ENCODE measurements at regions not wholly inside any gene's neighbourhood (a gene's known extent, or its start where the extent isn't known, plus 50 kb on each side); places are given as distances from the start of the nearest gene placed in this dataset.

- Histone ChIP-seq H3K27me3 (no peaks in the 10 kb centered on the region), H3K4me1 (no peaks in the 10 kb centered on the region), H3K36me3 (no peaks in the 10 kb centered on the region), H3K27ac (no peak overlapping the region), H3K9me3 (no peaks in the 10 kb centered on the region), H3K4me3 (no peak overlapping the region)
- DNase-seq (no peak), ATAC-seq (no peak)
- no peak for TF ChIP-seq POLR2A (IDR thresholded peaks at IDR 0.05)
- TF ChIP-seq CTCF (IDR thresholded peaks at IDR 0.05 in 4 of 5, conservative IDR thresholded peaks at IDR 0.05 in 1 of 5) = no peak
- intact Hi-C loops (cut with DNase I; ENCODE audit: low total_unique reads) = no loop called here
- in situ Hi-C loops (cut with MboI; ENCODE audit: low sequenced_read_pairs in 4 of 4) = no loop called here
These were observed 276.8 kb upstream of the TMPO start for GRCh38 chr12:98238515-98239130.

- no peak overlapping the region for H3K4me3 ChIP-seq
- no peaks in the 10 kb centered on the region for H3K36me3 ChIP-seq
- ATAC-seq (no peak), DNase-seq (no peak)
- intact Hi-C loops (cut with DNase I; ENCODE audit: low total_unique reads) = no loop called here
- no peak overlapping the region for H3K27ac ChIP-seq
- no peaks in the 10 kb centered on the region for H3K9me3 ChIP-seq
- H3K4me1 ChIP-seq = no peaks in the 10 kb centered on the region
- in situ Hi-C loops (cut with MboI; ENCODE audit: low sequenced_read_pairs in 4 of 4) = no loop called here
- TF ChIP-seq POLR2A (IDR thresholded peaks at IDR 0.05) (no peak), CTCF (IDR thresholded peaks at IDR 0.05 in 4 of 5, conservative IDR thresholded peaks at IDR 0.05 in 1 of 5) (no peak)
- no peaks in the 10 kb centered on the region for H3K27me3 ChIP-seq
These were observed 272.2 kb upstream of the TMPO start for GRCh38 chr12:98243190-98243589.

GRCh38 chr12:98244136-98244535 is 271.3 kb upstream of the TMPO start:
- Histone ChIP-seq H3K4me3 (no peak overlapping the region), H3K9me3 (no peaks in the 10 kb centered on the region), H3K4me1 (no peaks in the 10 kb centered on the region), H3K27ac (no peak overlapping the region), H3K27me3 (no peaks in the 10 kb centered on the region), H3K36me3 (no peaks in the 10 kb centered on the region)
- TF ChIP-seq CTCF (IDR thresholded peaks at IDR 0.05 in 4 of 5, conservative IDR thresholded peaks at IDR 0.05 in 1 of 5) (no peak), POLR2A (IDR thresholded peaks at IDR 0.05) (no peak)
- in situ Hi-C loops (cut with MboI; ENCODE audit: low sequenced_read_pairs in 4 of 4) (no loop called here), intact Hi-C loops (cut with DNase I; ENCODE audit: low total_unique reads) (no loop called here)
- no peak for DNase-seq
- no peak for ATAC-seq

- TF ChIP-seq CTCF (IDR thresholded peaks at IDR 0.05 in 4 of 5, conservative IDR thresholded peaks at IDR 0.05 in 1 of 5) (no peak), POLR2A (IDR thresholded peaks at IDR 0.05) (no peak)
- H3K4me3 ChIP-seq = no peak overlapping the region
- in situ Hi-C loops (cut with MboI; ENCODE audit: low sequenced_read_pairs in 4 of 4) (no loop called here), intact Hi-C loops (cut with DNase I; ENCODE audit: low total_unique reads) (no loop called here)
- no peaks in the 10 kb centered on the region for H3K4me1 ChIP-seq
- H3K9me3 ChIP-seq = no peaks in the 10 kb centered on the region
- DNase-seq (no peak), ATAC-seq (no peak)
- no peaks in the 10 kb centered on the region for H3K27me3 ChIP-seq
- no peaks in the 10 kb centered on the region for H3K36me3 ChIP-seq
- no peak overlapping the region for H3K27ac ChIP-seq
These were observed 262.0 kb upstream of the TMPO start for GRCh38 chr12:98253207-98254037.
